SK-N-SH (cell line): ENCODE measurements at regions not wholly inside any gene's neighbourhood (a gene's known extent, or its start where the extent isn't known, plus 50 kb on each side); places are given as distances from the start of the nearest gene placed in this dataset.

Experiments used
- CTCF ChIA-PET: fragments of 300-600, 350-600 bp; formaldehyde crosslinking; extraction: SDS; loops from one replicate; lab custom pipeline; 2021; lab: Yijun Ruan, JAX
- POLR2A ChIA-PET: fragments of 350-600 bp; sonication (Branson Sonifier 250); formaldehyde crosslinking; extraction: SDS; loops from one replicate; lab custom pipeline; 2020; ENCODE audit warnings: antibody characterized with exemption, inconsistent platforms; lab: Yijun Ruan, JAX
- DNase-seq: peaks from one replicate; pipeline ENCODE4 v3.0.0; 2012
- H2AFZ ChIP-seq: fragments of 200-600 bp; sonication (generic); 2 replicates; pipeline ENCODE4 v1.8.1; 2016; ENCODE audit warnings: antibody characterized with exemption, mild to moderate bottlenecking, low read depth
- H3F3A ChIP-seq: fragments of 200-600 bp; sonication (generic); replicated peaks from 2 replicates; pipeline ENCODE3; 2016; ENCODE audit warnings: antibody characterized with exemption, mild to moderate bottlenecking; ENCODE audit not compliant: insufficient read depth
- H3K27ac ChIP-seq, 2 experiments: fragments of 200-500 bp in 1 of 2; fragments of 200-600 bp in 1 of 2; sonication (Bioruptor generic) in 1 of 2; sonication (generic), shearing (Covaris generic) in 1 of 2; 2 replicates each; pipeline versions ENCODE4 v1.5.1 to v1.6.1; 2014 to 2016; ENCODE audit warnings: low read depth in 2 of 2, inconsistent platforms in 1 of 2, low read length in 1 of 2, mild to moderate bottlenecking in 1 of 2, mixed read lengths in 1 of 2
- H3K27me3 ChIP-seq: fragments of 200-600 bp; sonication (generic), shearing (Covaris generic); 2 replicates; pipeline ENCODE4 v1.6.1; 2016; ENCODE audit warnings: mixed run types; ENCODE audit not compliant: insufficient read depth
- H3K36me3 ChIP-seq, 2 experiments: fragments of 200-500 bp in 1 of 2; fragments of 200-600 bp in 1 of 2; sonication (Bioruptor generic) in 1 of 2; sonication (generic) in 1 of 2; replicated peaks in 1 of 2; 2 replicates each; pipeline versions ENCODE3 to v1.5.1; 2014 to 2016; ENCODE audit warnings: low read length in 1 of 2, mild to moderate bottlenecking in 1 of 2; ENCODE audit not compliant: insufficient read depth in 2 of 2, control insufficient read depth in 1 of 2
- H3K4me1 ChIP-seq, 2 experiments: fragments of 200-500 bp in 1 of 2; fragments of 200-600 bp in 1 of 2; sonication (Bioruptor generic) in 1 of 2; sonication (generic), shearing (Covaris generic) in 1 of 2; 2 replicates each; pipeline versions ENCODE4 v1.5.1 to v1.6.1; 2014 to 2016; ENCODE audit warnings: low read depth in 1 of 2, low read length in 1 of 2, mixed run types in 1 of 2; ENCODE audit not compliant: insufficient read depth in 2 of 2, control insufficient read depth in 1 of 2
- H3K4me2 ChIP-seq: fragments of 200-600 bp; sonication (generic), shearing (Covaris generic); 2 replicates; pipeline ENCODE4 v1.6.1; 2017; ENCODE audit warnings: mixed run types
- H3K4me3 ChIP-seq, 2 experiments: fragments of 200-500 bp in 1 of 2; fragments of 200-600 bp in 1 of 2; sonication (Bioruptor generic) in 1 of 2; sonication (generic), shearing (Covaris generic) in 1 of 2; 2 replicates each; pipeline versions ENCODE4 v1.5.1 to v1.8.1; 2014 to 2016; ENCODE audit warnings: low read depth in 2 of 2, inconsistent platforms in 1 of 2, low read length in 1 of 2, mild to moderate bottlenecking in 1 of 2, mixed read lengths in 1 of 2, moderate library complexity in 1 of 2
- H3K79me2 ChIP-seq: fragments of 200-600 bp; sonication (generic); 2 replicates; pipeline ENCODE4 v1.8.1; 2017; ENCODE audit warnings: mild to moderate bottlenecking; ENCODE audit not compliant: insufficient read depth
- H3K9ac ChIP-seq: fragments of 200-600 bp; sonication (generic); 2 replicates; pipeline ENCODE4 v1.6.1; 2017; ENCODE audit warnings: mixed run types
- H3K9me2 ChIP-seq: fragments of 200-600 bp; sonication (generic); 2 replicates; pipeline ENCODE4 v1.6.1; 2017; ENCODE audit warnings: mixed run types
- H3K9me3 ChIP-seq: fragments of 200-600 bp; sonication (generic); 2 replicates; pipeline ENCODE4 v1.6.1; 2017; ENCODE audit warnings: mixed run types, mild to moderate bottlenecking, moderate library complexity
- H4K20me1 ChIP-seq: fragments of 200-600 bp; sonication (generic); 2 replicates; pipeline ENCODE4 v1.6.1; 2017; ENCODE audit warnings: mild to moderate bottlenecking, mixed run types; ENCODE audit not compliant: insufficient read depth
- CHD2 ChIP-seq: fragments of 150-350 bp; IDR thresholded peaks from 2 replicates; pipeline ENCODE4 v1.6.1; 2018; ENCODE audit warnings: low read length; ENCODE audit not compliant: partially characterized antibody
- EP300 ChIP-seq, 2 experiments: IDR thresholded peaks; 2 replicates each; pipeline versions ENCODE4 v1.4.0 to v1.6.1; 2012; ENCODE audit warnings: borderline replicate concordance in 1 of 2, low read depth in 1 of 2, low read length in 1 of 2
- EZH2phosphoT487 ChIP-seq: fragments of 200-600 bp; sonication (generic); IDR thresholded peaks from 2 replicates; pipeline ENCODE4 v1.6.1; 2017; ENCODE audit warnings: low read depth, mixed run types, mild to moderate bottlenecking, antibody characterized with exemption, moderate library complexity, borderline replicate concordance
- FOSL2 ChIP-seq: IDR thresholded peaks from 2 replicates; pipeline ENCODE4 v1.4.0; 2012; ENCODE audit warnings: low read depth, mild to moderate bottlenecking, moderate library complexity, borderline replicate concordance
- FOXJ3 ChIP-seq: sonication (generic); formaldehyde crosslinking; IDR thresholded peaks from 2 replicates; pipeline ENCODE4 v1.5.1; 2020; ENCODE audit warnings: mild to moderate bottlenecking, missing genetic modification reagents
- FOXM1 ChIP-seq: IDR thresholded peaks from 2 replicates; pipeline ENCODE4 v1.4.0; 2012; ENCODE audit warnings: low read depth, mild to moderate bottlenecking
- GABPA ChIP-seq: IDR thresholded peaks from 2 replicates; pipeline ENCODE4 v1.4.0; 2012; ENCODE audit warnings: low read depth, mild to moderate bottlenecking
- GATA2 ChIP-seq: sonication (generic); formaldehyde crosslinking; IDR thresholded peaks from 2 replicates; pipeline ENCODE4 v1.5.0; 2020; ENCODE audit warnings: mild to moderate bottlenecking, missing genetic modification reagents
- MXI1 ChIP-seq: IDR thresholded peaks from 2 replicates; pipeline ENCODE4 v1.6.1; 2012; ENCODE audit warnings: mild to moderate bottlenecking, low read depth, low read length, improper control_type of control experiment
- NRF1 ChIP-seq: IDR thresholded peaks from 2 replicates; pipeline ENCODE4 v1.6.1; 2012; ENCODE audit warnings: low read depth, mild to moderate bottlenecking, low read length
- RAD21 ChIP-seq: IDR thresholded peaks from 2 replicates; pipeline ENCODE4 v1.6.1; 2012; ENCODE audit warnings: mild to moderate bottlenecking, low read length
- RFX5 ChIP-seq: IDR thresholded peaks from 2 replicates; pipeline ENCODE4 v1.6.1; 2012; ENCODE audit warnings: mild to moderate bottlenecking, improper control_type of control experiment, low read length
- SIN3A ChIP-seq: IDR thresholded peaks from 2 replicates; pipeline ENCODE4 v1.6.1; 2012; ENCODE audit warnings: low read depth, mild to moderate bottlenecking, low read length, moderate library complexity, borderline replicate concordance
- TCF12 ChIP-seq: IDR thresholded peaks from 2 replicates; pipeline ENCODE4 v1.4.0; 2012
- TEAD4 ChIP-seq: IDR thresholded peaks from 2 replicates; pipeline ENCODE4 v1.4.0; 2012; ENCODE audit warnings: mild to moderate bottlenecking, borderline replicate concordance; ENCODE audit not compliant: insufficient read depth
- WGBS: methylation state at CpG from one replicate; pipeline ENCODE4 v1.1.6; 2017; ENCODE audit warnings: low lambda C conversion rate; 5-methylcytosine and 5-hydroxymethylcytosine counted together
- TF ChIP-seq, protein P1 (sequence below): fragments of 150-350 bp; IDR thresholded peaks from 2 replicates; pipeline ENCODE4 v1.6.1; 2017; ENCODE audit warnings: antibody characterized with exemption, low read length, low read depth, borderline replicate concordance
- TF ChIP-seq, protein P2 (sequence below): IDR thresholded peaks from 2 replicates; pipeline ENCODE4; 2012
- TF ChIP-seq, protein P3 (sequence below): IDR thresholded peaks from 2 replicates; pipeline ENCODE4 v1.4.0; 2012; ENCODE audit warnings: low read depth, borderline replicate concordance
- TF ChIP-seq, protein P4 (sequence below): IDR thresholded peaks from 2 replicates; pipeline ENCODE4 v1.4.0; 2012; ENCODE audit warnings: low read depth, borderline replicate concordance
- TF ChIP-seq, protein P5 (sequence below): fragments of 200-600 bp; sonication (generic); IDR thresholded peaks from 2 replicates; pipeline ENCODE4 v1.6.1; 2017; ENCODE audit warnings: antibody characterized with exemption, mild to moderate bottlenecking, moderate library complexity

DNA sequence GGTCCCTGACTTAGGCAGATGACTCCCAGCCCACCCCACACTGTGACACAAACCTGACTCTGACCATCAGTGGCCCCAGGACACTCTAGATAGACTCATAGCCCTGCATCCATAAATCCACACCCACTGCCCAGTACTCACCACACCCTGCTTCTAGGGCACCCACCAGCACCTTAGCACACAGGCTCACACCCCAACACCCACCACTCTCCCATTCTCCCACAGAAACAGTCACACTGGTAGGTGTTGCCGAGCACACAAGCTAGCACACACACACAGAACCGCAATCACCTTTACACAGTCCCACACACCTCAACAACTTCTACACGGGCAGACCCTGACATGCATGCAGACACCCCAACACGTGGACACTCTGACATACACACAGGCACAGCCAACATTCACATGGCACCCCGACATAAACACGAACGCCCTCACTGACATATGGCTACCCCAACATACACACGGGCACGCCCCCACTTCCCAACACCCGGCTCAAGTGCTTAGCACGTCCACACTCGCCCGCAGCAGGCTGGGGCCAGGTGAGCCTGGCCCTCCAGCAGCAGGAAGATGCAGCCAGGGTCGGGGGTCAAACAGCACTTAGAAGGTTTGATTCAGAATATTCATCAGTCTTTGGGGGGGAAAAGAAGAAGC, 105.5 kb upstream of the TARDBP start (continued):
- TF ChIP-seq SIN3A (no peak), FOXJ3 (CRISPR knock-in tag) (no peak), EZH2phosphoT487 (no peak), RAD21 (no peak), EP300 (IDR thresholded peaks at IDR 0.05; ENCODE audit: borderline replicate concordance in 1 of 2, low read depth in 1 of 2, low read length in 1 of 2) (no peak)
- TF ChIP-seq, protein P1, sequence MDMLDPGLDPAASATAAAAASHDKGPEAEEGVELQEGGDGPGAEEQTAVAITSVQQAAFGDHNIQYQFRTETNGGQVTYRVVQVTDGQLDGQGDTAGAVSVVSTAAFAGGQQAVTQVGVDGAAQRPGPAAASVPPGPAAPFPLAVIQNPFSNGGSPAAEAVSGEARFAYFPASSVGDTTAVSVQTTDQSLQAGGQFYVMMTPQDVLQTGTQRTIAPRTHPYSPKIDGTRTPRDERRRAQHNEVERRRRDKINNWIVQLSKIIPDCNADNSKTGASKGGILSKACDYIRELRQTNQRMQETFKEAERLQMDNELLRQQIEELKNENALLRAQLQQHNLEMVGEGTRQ = no peak

DNA sequence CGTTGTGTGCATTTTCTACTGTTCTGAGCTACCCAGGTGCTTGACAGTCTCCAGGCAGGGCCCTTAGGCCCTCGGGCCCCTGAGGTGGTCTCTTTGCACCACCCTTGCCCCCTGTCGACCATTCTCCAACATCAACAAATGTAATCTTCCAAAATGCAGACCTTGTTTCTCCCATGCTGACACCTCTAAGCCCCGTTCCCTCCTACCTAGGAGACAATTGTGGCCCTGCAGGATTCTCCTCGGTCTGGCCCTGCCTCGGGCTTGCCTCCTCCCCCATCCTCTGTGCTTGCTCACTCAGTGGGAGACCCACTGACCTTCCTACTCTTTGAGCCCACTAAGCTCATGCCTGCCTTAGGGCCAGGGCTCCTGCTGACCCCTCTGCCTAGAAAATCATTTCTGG, 104.2 kb upstream of the TARDBP start:
- TF ChIP-seq GATA2 (CRISPR knock-in tag) = no peak
- no peak for TF ChIP-seq NRF1
- no peak for TF ChIP-seq FOXM1
- TF ChIP-seq RFX5 = no peak
- no peak for TF ChIP-seq TCF12
- TF ChIP-seq CHD2 = no peak
- TF ChIP-seq, protein P2, sequence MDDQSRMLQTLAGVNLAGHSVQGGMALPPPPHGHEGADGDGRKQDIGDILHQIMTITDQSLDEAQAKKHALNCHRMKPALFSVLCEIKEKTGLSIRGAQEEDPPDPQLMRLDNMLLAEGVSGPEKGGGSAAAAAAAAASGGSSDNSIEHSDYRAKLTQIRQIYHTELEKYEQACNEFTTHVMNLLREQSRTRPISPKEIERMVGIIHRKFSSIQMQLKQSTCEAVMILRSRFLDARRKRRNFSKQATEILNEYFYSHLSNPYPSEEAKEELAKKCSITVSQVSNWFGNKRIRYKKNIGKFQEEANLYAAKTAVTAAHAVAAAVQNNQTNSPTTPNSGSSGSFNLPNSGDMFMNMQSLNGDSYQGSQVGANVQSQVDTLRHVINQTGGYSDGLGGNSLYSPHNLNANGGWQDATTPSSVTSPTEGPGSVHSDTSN = no peak
- TF ChIP-seq, protein P3, sequence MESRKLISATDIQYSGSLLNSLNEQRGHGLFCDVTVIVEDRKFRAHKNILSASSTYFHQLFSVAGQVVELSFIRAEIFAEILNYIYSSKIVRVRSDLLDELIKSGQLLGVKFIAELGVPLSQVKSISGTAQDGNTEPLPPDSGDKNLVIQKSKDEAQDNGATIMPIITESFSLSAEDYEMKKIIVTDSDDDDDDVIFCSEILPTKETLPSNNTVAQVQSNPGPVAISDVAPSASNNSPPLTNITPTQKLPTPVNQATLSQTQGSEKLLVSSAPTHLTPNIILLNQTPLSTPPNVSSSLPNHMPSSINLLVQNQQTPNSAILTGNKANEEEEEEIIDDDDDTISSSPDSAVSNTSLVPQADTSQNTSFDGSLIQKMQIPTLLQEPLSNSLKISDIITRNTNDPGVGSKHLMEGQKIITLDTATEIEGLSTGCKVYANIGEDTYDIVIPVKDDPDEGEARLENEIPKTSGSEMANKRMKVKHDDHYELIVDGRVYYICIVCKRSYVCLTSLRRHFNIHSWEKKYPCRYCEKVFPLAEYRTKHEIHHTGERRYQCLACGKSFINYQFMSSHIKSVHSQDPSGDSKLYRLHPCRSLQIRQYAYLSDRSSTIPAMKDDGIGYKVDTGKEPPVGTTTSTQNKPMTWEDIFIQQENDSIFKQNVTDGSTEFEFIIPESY = no peak
- TF ChIP-seq FOXJ3 (CRISPR knock-in tag) = no peak
- TF ChIP-seq TEAD4 = no peak
- TF ChIP-seq, protein P4, sequence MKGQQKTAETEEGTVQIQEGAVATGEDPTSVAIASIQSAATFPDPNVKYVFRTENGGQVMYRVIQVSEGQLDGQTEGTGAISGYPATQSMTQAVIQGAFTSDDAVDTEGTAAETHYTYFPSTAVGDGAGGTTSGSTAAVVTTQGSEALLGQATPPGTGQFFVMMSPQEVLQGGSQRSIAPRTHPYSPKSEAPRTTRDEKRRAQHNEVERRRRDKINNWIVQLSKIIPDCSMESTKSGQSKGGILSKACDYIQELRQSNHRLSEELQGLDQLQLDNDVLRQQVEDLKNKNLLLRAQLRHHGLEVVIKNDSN = no peak
- TF ChIP-seq GABPA = no peak
- TF ChIP-seq EZH2phosphoT487 = no peak
- TF ChIP-seq, protein P5, sequence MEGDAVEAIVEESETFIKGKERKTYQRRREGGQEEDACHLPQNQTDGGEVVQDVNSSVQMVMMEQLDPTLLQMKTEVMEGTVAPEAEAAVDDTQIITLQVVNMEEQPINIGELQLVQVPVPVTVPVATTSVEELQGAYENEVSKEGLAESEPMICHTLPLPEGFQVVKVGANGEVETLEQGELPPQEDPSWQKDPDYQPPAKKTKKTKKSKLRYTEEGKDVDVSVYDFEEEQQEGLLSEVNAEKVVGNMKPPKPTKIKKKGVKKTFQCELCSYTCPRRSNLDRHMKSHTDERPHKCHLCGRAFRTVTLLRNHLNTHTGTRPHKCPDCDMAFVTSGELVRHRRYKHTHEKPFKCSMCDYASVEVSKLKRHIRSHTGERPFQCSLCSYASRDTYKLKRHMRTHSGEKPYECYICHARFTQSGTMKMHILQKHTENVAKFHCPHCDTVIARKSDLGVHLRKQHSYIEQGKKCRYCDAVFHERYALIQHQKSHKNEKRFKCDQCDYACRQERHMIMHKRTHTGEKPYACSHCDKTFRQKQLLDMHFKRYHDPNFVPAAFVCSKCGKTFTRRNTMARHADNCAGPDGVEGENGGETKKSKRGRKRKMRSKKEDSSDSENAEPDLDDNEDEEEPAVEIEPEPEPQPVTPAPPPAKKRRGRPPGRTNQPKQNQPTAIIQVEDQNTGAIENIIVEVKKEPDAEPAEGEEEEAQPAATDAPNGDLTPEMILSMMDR = no peak
- TF ChIP-seq MXI1 = no peak
- no peak for TF ChIP-seq FOSL2
- Histone ChIP-seq H3K79me2 (no peaks in the 10 kb centered on the region), H3K4me1 (peaks cover 0 to 56% of the 10 kb centered on the region in 2 experiments; a peak in 1 of 4 replicates), H2AFZ (no peak overlapping the region), H3K4me2 (no peak overlapping the region), H3K9me3 (no peaks in the 10 kb centered on the region), H3K9ac (no peak overlapping the region), H3K27ac (no peak overlapping the region), H3K4me3 (no peak overlapping the region), H3K9me2 (no peaks in the 10 kb centered on the region), H4K20me1 (no peaks in the 10 kb centered on the region), H3F3A (no peaks in the 10 kb centered on the region), H3K36me3 (no peaks in the 10 kb centered on the region), H3K27me3 (no peaks in the 10 kb centered on the region)
- WGBS = 86% methylated on average over 4 of the region's 6 CpGs
- CTCF ChIA-PET = interaction anchor here (1.0 to 1.9 kb wide), 2 partner anchors 401 to 478 kb away, joined by 3 to 4 read pairs; partner anchors contain the start of gene CENPS
- DNase-seq = no peak
- POLR2A ChIA-PET = no interaction called here
